ENCODE measurements at regions not wholly inside any gene's neighbourhood (a gene's known extent, or its start where the extent isn't known, plus 50 kb on each side); places are given as distances from the start of the nearest gene placed in this dataset.
"Not testable (repeated sequence)": the region's sequence is repeated elsewhere in the genome, so short reads cannot be mapped to it uniquely, and the experiment has no call there.

DNA sequence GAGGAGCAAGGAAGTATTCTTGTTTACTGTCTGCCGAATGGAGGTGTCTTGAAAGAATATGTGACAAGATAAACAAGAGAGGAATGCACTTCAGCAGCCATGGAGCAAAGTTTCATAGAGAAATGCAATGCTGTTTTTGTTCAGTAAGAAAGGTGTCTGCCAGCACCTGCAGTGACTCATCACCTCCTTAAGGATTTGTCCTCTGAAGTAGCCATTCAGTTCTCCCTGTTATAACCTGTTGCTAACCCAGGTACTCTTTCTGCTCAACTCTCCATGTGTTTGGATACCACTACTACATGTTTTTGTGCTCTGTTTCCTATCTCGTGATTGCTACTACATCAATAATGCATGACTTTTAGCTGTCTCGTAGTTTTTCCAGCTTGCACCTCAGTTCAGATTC is 328.9 kb downstream of the CHL1 start:
- DNase-seq = no peak

DNA sequence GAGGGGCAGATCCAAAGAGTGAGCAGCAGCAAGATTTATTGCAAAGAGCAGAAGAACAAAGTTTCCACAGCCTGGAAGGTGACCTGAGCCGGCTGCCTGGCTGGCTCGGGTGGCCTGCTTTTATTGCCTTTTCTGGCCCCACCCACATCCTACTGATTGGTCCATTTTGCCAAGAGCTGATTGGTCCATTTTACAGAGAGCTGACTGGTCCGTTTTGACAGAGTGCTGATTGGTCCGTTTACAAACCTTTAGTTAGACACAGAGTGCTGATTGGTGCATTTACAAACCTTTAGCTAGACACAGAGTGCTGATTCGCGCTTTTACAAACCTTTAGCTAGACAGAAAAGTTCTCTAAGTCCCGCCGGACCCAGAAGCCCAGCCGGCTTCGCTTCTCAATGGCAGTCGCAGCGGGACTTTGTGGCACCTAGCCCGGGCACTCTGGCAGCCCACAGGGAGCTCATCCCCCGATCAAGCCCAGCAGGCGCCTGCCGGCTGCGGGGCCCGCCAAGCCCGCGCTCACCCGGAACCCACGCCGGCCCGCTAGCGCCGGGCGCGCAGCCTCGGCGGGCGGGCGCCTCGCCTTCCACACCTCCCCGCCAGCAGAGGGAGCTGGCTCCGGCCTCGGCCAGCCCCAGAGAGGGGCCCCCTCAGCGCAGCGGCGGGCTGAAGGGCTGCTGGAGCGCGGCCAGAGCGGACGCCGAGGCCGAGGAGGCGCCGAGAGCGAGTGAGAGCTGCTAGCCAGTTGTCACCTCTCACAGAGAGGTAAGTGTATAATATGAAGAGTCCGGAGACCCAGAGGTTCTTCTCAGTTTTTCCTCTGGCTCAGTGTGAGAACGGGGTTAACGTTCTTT is 339.2 kb downstream of the CHL1 start:
- DNase-seq = no peak

DNA sequence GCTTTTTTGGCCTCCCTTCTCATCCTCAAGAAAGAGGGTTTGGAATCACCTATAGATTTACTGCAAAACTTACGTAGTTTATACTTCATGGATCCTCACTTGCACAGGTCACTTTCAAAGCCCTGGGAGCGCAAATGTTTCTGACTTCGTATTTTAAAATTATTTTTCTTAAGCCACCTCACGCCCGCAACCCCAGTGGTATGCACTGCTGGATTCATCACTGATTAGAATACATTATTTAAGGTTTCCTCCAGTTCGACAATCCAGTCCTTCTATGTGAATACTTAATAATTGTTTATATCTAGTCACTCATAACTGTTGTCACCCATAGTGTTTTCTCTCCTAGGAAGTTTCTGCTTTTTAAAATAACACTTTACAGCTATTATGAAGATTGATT is 339.9 kb downstream of the CHL1 start:
- DNase-seq = no peak

DNA sequence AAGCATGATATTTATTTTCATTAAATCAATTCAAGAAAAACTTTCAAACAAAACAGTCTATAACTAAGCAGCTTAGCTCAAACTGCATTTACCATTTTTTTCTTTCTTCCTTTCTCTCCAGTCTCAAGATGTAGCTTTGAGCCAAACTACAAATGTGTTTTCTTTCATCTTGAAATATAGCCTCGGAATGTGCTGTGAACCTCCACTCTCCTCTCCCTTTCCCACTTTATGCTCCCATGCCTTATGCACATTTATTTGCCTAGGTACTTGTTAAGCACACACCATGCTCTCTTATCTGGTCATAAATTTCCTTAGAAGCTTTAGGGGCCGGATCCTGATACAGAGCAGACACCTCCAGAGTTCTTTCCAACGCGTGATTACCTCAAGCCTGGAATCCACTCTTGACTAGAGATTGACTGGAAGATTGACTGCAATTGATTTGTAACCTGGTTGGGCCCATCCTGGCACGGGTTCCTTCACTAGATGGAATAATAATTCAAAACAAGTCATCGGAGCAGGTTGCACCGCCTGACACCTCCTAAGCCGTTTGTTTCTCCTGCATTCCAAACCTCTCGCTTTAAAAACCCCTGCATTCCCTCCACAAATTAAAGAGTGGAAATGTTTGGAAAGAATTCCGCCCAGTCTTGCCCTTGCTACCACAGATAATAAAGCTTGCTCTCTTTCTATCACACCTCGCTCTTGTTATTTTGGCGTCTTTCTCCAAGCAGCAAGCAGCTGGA is 344.7 kb downstream of the CHL1 start:
- DNase-seq = no peak

DNA sequence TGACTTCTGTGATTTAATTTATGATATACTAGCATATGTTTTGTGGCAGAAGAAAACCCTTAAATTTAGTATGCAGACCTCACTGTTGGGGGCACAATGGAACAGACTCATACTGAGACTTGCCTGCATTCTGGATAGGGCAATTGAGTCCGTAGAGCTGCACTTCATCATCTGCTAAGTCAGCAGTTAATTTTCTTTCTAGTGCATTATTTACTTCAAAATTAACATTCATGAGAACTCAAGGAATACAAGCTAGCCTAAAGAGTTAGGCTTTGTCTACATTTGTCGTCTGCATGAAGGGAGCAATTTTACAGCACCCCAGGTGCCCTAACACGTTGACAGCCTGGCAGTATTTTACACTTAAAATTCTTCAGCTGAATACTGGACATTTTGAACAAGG is 345.5 kb downstream of the CHL1 start:
- no peak for DNase-seq

DNA sequence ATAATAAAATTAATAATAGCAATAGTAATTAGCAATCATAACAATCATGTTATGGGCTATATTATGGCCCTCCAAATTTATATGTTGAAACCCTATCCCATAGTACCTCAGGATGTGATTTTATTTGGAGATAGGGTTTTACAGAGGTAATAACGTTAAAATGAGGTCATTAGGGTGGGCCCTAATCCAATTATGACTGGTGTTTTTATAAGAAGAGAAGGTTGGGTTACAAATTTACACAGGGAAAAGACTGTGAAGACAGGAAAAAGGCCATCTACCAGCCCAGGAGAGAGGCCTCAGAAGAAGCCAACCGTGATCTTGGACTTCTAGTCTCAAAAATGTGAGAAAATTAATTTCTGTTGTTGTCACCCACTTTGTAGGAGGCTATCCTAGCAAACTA is 353.1 kb downstream of the CHL1 start:
- DNase-seq = no peak

DNA sequence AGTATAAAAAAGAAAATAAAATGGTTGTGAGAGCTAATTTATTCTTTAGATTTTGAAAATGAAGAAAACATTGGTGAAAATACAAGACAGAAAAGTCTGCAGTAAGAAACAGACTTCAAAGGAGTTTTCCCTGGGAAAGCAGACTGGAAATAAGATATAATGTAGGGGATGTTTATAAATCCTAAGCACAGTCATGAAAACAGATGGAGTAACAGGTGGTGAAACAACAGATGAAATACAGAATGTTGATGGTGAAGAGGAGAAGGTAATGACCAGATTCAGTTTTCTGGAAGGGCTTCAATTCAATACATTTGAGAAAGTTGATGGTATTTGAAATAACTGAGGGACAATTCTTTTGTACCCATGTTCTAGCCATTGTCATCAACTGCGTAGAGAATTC is 353.9 kb downstream of the CHL1 start:
- no peak for DNase-seq

DNA sequence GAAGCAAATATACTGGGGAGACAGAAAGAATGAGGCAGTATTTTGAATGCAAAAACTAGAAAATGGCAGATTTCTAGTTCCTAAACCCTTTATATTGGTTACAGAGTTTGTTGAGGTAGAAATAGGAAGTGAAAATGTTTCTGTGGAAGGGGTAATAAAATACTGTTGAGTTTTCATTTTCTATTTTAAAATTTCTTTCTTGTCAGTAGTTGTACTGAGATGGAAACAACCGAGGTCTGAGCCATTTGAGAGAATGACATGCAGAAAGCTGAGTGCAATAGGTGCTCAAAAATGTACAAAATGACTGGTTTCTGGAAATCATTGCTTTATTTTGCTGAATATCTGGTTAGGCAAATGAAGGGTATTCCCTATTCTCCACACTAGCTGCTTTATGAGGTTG is 361.4 kb downstream of the CHL1 start:
- no peak for DNase-seq

DNA sequence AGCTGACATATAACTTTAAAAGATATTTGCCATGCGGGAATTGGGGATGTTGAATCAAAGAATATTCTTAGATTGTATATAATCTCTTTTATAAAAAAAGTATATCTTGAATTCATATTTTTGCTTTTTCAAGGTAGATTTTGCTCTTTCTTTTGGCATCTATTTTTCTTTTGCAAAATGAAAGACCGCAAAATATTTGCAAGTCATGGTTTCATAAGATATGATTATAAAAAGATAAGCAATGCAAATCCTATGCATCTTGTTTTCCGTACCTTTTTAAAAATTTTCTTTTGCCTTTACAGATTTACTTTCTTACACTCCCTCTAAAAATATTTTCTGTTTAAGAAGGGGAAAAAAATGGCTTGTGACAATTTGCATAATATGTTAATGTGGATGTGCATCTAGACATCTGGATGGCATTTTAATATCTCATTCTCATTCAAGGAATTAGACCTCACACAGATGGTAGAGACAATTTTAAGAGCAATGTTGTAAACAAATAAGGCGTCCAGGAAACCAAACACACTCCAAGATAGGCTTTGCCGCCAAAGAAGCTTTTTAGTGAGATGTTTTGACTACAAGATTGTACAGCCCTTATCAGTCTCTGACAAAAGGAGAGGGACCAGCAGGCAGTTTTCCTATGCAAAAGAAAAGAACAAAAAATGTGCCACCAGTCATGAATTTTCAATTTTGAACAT is 371.1 kb downstream of the CHL1 start:
- no peak for DNase-seq

DNA sequence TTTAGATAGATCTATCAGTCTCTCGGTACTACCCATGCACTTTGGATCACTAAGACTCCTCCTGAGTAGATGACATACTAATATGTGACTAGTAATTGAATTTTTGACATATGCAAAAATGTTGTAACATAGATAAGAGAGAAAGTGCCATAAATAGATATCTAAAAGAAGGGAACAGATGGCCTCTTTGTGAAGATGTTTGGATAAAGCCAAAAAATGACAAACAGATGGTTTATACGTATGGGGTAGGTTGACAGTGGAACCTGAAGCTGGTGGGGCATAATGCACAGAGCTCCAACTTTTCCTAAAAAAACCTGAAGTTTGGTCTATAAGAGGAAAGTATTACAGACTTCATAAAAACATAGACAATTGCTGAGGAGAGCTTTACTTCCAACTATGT is 383.0 kb downstream of the CHL1 start:
- not testable (repeated sequence) for DNase-seq

DNA sequence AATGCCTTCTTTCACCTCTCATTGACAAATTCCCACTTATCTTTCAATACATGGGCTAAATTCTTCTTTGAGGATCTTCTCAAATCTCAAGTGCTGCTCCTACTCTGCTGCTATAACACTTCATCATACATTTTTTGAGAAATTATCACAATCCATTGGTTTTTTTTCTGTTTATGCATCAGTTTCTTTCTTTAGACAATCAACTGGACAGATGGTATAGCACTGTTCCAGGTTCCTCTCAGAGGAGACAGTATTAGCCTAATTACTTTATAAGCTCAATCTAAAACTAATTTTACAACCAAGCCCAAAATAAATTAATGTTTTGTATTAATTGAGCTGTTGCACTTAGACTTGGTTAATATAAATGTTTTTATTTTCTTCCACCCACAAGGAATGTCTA is 392.5 kb downstream of the CHL1 start:
- DNase-seq = not testable (repeated sequence)

DNA sequence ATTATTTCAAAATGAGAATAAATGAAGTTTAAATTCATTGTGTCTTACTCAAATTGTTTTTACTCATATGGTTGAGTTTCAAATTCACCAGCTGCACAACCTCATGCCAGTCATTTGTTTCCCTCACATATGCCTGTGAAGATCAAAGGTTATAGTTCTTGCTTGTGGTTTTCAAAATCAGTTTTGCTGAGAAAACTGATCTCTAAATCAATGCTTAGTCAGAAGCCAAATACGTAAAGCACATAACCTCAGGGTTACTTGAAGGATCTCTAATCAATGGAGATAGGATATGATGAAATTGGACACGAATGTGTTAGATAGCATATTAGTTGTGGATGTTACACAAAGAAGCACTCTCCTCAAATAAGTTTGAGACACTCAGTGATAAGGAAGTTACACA is 400.7 kb downstream of the CHL1 start:
- not testable (repeated sequence) for DNase-seq

DNA sequence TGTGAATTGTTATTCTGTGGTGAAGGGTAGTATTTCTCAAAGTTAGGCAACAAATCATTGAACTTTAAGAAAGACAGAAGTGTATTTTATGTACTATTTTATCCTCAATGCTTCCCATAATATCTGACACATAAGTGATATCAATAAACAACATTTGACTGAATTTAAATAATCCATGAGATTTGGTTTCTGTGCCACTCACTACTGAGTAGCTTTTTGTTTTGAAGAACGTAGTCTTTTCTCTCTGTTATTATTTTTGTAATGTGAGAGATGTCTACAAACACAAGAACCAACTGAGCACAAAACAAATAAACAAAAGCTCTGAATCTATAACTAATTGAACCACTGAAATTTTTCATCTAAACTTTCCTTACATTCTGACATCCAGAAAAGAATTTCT is 401.2 kb downstream of the CHL1 start:
- DNase-seq = not testable (repeated sequence)

DNA sequence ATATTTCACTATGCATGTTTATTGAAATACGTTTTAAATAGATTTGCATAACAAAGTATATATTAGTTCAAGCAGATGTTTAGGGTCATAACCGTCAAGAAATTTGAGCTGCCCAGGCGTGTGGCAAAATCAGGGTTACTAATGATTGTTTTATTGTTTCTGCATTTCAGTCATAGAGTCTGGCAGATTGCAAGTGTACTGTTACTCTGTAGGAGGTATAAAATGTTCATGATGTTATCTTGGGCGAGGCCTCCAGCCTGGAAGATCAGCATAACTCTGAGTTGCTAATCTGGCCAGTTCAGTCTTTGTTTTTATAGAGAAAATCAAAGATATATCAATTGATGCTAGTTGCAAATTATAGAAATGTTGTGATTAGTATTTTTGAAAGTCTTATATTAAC is 410.9 kb downstream of the CHL1 start:
- DNase-seq = not testable (repeated sequence)

DNA sequence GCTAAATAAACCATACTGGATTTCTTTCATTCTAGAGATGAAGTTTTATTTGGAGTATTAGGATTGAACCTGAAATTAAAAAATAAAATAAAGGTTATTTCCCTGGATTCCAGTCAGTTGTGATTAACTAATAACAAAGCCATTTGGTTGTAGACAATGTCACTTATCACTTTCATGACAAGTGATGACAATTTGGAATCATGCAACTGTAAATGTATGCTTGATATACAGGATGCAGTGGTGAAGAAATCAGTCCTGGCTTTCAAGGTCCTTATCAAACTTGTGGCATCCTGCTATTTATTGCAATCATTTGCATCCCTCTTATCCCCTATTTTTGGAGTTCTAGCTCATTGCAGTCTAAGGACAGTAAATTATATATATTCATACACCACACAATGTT is 425.2 kb downstream of the CHL1 start:
- no peak for DNase-seq

DNA sequence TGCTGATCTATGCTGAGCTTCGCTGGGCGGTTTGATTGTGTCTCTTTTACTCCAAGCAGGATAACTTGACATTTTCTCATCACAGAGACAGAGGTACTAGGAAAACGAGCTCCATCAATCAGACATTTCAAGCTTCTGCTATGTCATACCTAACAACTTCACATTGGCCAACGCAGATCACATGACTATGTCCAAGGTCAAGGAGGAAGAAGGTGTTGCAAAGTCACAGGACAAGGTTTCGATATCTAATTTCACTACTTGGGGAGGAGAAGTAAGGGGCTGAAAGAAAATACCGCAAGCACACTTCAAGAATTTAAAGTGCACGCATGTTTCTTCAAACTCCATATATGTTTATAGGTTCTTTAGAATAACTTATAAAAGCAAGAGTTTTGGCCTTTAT is 425.8 kb downstream of the CHL1 start:
- DNase-seq = no peak

DNA sequence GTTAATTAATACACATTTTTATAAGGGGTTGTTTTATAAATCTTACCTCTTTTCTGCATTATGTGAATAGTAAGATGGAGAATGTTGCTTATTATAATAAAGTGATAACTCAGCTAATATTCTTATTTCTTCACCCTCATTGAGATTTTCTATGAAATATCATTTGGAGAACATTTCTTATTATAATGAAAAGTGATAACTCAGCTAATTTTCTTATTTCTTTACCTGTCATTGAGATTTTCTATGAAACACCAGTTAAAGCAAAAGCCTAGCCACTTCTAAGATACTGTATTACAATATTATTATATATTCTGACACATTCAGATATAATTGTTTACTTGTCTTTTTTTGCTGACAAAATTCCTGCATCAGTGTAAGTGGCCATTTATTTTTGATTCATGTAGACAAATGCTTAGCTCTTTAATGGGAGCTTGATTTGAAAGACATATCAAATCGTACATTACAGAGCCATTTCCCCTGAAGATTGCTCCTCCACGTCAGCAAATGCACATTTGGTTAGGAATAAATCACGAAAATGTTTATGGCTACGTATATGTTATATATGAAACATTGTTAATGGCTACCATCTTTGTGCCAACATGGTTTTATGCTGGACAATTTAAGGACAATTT is 427.5 kb downstream of the CHL1 start:
- DNase-seq = no peak

DNA sequence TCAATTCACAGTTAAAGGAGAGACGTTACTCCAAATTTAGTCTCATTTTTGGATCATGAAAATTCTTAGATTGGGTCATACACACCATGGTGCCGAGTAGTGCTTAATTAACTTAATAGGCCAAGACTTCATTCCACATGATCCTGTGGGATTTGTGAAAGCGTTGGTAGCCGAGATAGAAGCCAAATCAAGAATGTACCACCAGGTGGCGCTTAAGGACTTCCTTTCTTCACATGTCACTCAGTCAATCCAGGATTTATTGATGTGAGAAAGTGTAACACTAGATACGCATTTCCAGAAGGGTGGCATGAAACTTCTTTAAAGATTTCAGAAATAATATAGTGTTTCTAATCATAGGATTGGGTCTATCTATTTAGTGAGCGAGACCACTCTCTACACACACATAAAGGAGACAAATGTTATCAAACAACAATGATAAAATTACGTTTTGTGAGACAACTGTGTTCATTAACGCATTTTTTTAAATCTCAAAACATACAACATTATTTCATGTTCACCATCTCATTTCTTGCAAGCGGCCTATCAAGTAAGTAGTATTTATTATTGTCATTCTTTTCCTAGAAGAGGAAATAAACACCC is 436.1 kb downstream of the CHL1 start:
- DNase-seq = peak; percentile 63

DNA sequence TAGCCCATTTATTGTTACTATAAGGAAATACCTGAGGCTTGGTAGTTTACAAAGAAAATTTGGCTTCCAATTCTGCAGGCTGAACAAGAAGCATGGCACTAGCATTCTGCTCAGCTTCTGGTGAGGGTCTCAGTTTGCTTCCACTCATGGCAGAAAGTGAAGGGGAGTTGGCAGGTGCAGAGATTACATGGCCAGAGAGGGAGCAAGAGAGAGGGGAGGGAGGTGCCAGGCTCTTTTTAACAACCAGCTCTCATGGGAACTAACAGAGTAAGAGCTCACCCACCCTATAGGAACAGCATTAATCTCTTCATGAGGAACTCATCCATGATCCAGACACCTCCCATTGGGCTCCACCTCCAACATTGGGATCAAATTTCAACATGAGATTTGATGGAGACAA is 437.9 kb downstream of the CHL1 start:
- no peak for DNase-seq

DNA sequence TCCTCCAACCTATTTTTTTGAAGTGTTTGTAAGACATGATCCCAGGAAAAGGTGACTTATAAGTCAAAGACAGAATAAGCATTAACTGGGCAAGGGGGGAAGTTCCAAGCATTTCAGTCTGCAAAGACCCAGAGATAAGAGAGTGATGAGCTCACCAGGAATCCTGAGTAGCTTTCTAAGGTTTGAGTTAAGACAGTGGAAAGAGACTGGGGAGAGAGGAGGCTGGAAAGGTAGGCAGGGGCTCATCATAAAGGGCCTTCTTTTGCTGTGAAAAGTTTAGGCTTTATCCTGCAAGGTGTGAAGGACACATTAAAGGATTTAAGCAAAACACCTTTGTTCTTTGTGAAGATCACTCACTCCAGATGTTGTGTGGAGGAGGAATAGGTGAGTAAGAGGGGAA is 438.8 kb downstream of the CHL1 start:
- DNase-seq = no peak

DNA sequence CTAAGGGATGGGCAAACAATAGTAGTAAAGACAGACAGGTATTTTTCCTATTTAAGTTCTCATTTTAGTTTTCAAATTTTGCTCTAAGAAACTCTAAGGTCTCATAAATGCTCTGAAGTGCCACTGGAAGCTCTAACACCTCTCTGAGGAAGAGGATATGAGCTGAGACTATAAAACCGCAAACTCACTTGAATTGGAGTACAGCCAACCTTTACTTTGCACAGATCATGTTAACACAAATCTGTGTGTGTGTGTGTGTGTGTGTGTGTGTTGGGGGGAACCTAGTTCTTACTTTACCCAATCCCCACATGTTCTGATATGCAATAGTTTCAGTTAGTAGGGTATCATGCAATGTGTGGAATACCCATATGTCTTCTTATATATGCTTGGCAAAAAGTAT is 446.8 kb downstream of the CHL1 start:
- no peak for DNase-seq

DNA sequence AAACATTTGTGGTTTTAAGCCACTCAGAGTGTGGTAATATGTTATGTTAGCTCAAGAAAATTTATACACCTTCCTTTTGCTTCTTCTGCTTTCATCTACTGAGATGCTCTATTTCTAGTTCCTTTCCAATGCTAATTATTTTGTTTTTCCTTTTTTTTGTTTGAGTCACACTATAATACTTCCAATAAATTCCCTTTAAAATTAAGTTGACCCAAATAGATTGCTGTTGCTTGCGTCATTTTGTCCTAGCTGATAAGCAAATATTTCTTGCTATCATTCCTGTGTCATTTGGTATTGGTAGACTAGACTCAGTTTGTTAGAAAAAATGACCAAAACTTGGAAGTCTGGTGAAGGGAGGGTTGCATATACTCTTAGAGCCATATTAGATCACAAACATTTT is 437.0 kb upstream of the CNTN6 start:
- no peak for DNase-seq

DNA sequence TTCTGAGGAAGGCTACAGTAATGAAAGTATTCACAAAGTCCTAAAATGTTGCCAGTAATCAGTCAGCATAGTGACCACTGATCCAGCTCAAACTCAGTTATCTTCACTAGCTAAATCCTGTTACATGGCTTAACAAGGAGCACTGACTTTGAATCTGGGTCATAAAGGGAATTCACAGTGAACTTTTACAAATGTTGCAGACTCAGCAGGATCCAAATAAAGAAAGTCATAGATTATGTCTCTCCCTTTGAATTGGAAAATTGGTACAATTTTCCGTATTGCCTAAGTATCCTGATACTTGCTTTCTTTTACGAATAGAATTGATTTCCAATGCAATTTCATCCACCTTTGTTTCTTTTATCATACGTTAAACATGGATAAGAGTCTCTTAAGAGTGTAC is 431.5 kb upstream of the CNTN6 start:
- no peak for DNase-seq

Data from right forelimb (tissue), 1 donor.